Endothelial cell of umbilical vein (primary cell): ENCODE measurements at regions not wholly inside any gene's neighbourhood (a gene's known extent, or its start where the extent isn't known, plus 50 kb on each side); places are given as distances from the start of the nearest gene placed in this dataset.

Source experiments
- BruUV-seq: library from RNA; stranded (reverse); fragments of 400-500 nt; replicated peaks from 2 replicates; lab custom pipeline; 2021; lab: Mats Ljungman, UMichigan
- CTCF ChIA-PET: fragments of 300-600, 350-600 bp; sonication (Branson Sonifier 250); formaldehyde crosslinking; loops from one replicate; lab custom pipeline; 2021; ENCODE audit warnings: antibody characterized with exemption, inconsistent platforms; lab: Charles Lee
- POLR2A ChIA-PET: fragments of 300-600, 350-600 bp; sonication (Branson Sonifier 250); formaldehyde crosslinking; loops from one replicate; lab custom pipeline; 2021; ENCODE audit warnings: antibody characterized with exemption, inconsistent platforms; lab: Charles Lee
- DNase-seq: peaks from one replicate; pipeline ENCODE4 v3.0.0-alpha.2; 2011; ENCODE audit warnings: low read depth, low spot score
- FAIRE-seq: peaks from 2 replicates; lab custom pipeline; 2011; peaks lifted over from hg19 to GRCh38; lab: Jason Lieb, UNC
- H2AFZ ChIP-seq: 2 replicates; pipeline ENCODE4 v1.6.0; 2012; ENCODE audit warnings: low read depth, low read length, control low read depth, inconsistent platforms
- H3K27ac ChIP-seq: 2 replicates; pipeline ENCODE4 v1.5.1; 2011; ENCODE audit warnings: low read depth, mild to moderate bottlenecking, control low read depth, low read length, moderate library complexity; ENCODE audit not compliant: insufficient read depth
- H3K27me3 ChIP-seq, 2 experiments: 2 replicates each; pipeline versions ENCODE4 v1.6.0 to v1.6.1; 2011; ENCODE audit warnings: low read length in 2 of 2, mixed read lengths in 1 of 2; ENCODE audit not compliant: control insufficient read depth in 2 of 2, insufficient read depth in 2 of 2
- H3K36me3 ChIP-seq, 2 experiments: 2 replicates in 1 of 2; 3 replicates in 1 of 2; pipeline ENCODE4 v1.5.1; 2011; ENCODE audit warnings: low read length in 2 of 2, mild to moderate bottlenecking in 1 of 2, moderate library complexity in 1 of 2; ENCODE audit not compliant: control insufficient read depth in 2 of 2, insufficient read depth in 2 of 2; ENCODE audit errors: extremely low read depth in 1 of 2
- H3K4me1 ChIP-seq: 3 replicates; pipeline ENCODE4 v1.5.1; 2011; ENCODE audit warnings: mild to moderate bottlenecking, low read length; ENCODE audit not compliant: control insufficient read depth, insufficient read depth; ENCODE audit errors: extremely low read depth
- H3K4me2 ChIP-seq: 2 replicates; pipeline ENCODE4 v1.6.1; 2011; ENCODE audit warnings: low read length, control low read depth, mixed read lengths; ENCODE audit not compliant: insufficient read depth
- H3K4me3 ChIP-seq, 3 experiments: fragments of 200-600 bp in 1 of 3; sonication (generic), shearing (Covaris generic) in 1 of 3; replicated peaks in 1 of 3; 2 replicates each; pipeline ENCODE4 v1.5.1; 2011 to 2016; ENCODE audit warnings: control low read depth in 3 of 3, low read length in 3 of 3, mild to moderate bottlenecking in 2 of 3, inconsistent platforms in 1 of 3, low read depth in 1 of 3, moderate library complexity in 1 of 3; ENCODE audit not compliant: insufficient read depth in 1 of 3
- H3K79me2 ChIP-seq: 2 replicates; pipeline ENCODE4 v1.6.0; 2012; ENCODE audit warnings: low read length, inconsistent platforms; ENCODE audit not compliant: control insufficient read depth, insufficient read depth
- H3K9ac ChIP-seq: replicated peaks from 2 replicates; pipeline ENCODE3; 2011; ENCODE audit warnings: low read length, control low read depth; ENCODE audit not compliant: insufficient read depth; ENCODE audit errors: extremely low read depth
- H3K9me1 ChIP-seq: replicated peaks from 3 replicates; pipeline ENCODE4 v1.6.0; 2011; ENCODE audit warnings: mild to moderate bottlenecking, low read length; ENCODE audit not compliant: control insufficient read depth, insufficient read depth; ENCODE audit errors: extremely low read depth
- H3K9me3 ChIP-seq: replicated peaks from 2 replicates; pipeline ENCODE4 v1.5.1; 2012; ENCODE audit warnings: low read length, inconsistent platforms; ENCODE audit not compliant: control insufficient read depth, insufficient read depth
- H4K20me1 ChIP-seq: replicated peaks from 2 replicates; pipeline ENCODE3; 2011; ENCODE audit warnings: mild to moderate bottlenecking, low read length; ENCODE audit not compliant: control insufficient read depth, insufficient read depth; ENCODE audit errors: extremely low read depth
- CTCF ChIP-seq, 2 donors: IDR thresholded peaks; 1 replicate in 1 of 2; 2 replicates in 1 of 2; pipeline ENCODE4 v1.5.1; 2011; ENCODE audit warnings: low read length in 2 of 2, mild to moderate bottlenecking in 2 of 2, moderate library complexity in 2 of 2, control low read depth in 1 of 2, inconsistent platforms in 1 of 2, low read depth in 1 of 2; ENCODE audit not compliant: insufficient read depth in 1 of 2; ENCODE audit errors: extremely low read depth in 1 of 2
- EZH2 ChIP-seq: IDR thresholded peaks from 2 replicates; pipeline ENCODE4 v1.6.1; 2012; ENCODE audit warnings: borderline replicate concordance, low read depth, mild to moderate bottlenecking, moderate library complexity, low read length, inconsistent platforms; ENCODE audit not compliant: severe bottlenecking
- FOS ChIP-seq: IDR thresholded peaks from 2 replicates; pipeline ENCODE4 v1.6.1; 2011; ENCODE audit warnings: mild to moderate bottlenecking, low read length, moderate library complexity, borderline replicate concordance; ENCODE audit not compliant: insufficient read depth
- GATA2 ChIP-seq: IDR thresholded peaks from 2 replicates; pipeline ENCODE4 v1.7.0; 2011; ENCODE audit warnings: low read depth, mild to moderate bottlenecking, moderate library complexity, mixed read lengths, low read length; ENCODE audit not compliant: insufficient read length, insufficient read depth
- JUN ChIP-seq: IDR thresholded peaks from 2 replicates; pipeline ENCODE4 v1.6.1; 2011; ENCODE audit warnings: borderline replicate concordance, low read depth; ENCODE audit not compliant: insufficient read length, insufficient read depth
- MAX ChIP-seq: IDR thresholded peaks from 2 replicates; pipeline ENCODE4 v1.6.1; 2011; ENCODE audit not compliant: insufficient read depth, insufficient read length
- MYC ChIP-seq: IDR thresholded peaks from one replicate; pipeline ENCODE4 v1.6.1; 2011; ENCODE audit warnings: mild to moderate bottlenecking, low read depth, low read length
- POLR2A ChIP-seq: IDR thresholded peaks from 2 replicates; pipeline ENCODE4 v1.6.1; 2012; ENCODE audit warnings: low read depth, mild to moderate bottlenecking, control low read depth, low read length
- POLR2AphosphoS5 ChIP-seq: IDR thresholded peaks from 2 replicates; pipeline ENCODE4 v1.6.1; 2012; ENCODE audit warnings: low read depth, mild to moderate bottlenecking, control low read depth, low read length, moderate library complexity; ENCODE audit not compliant: insufficient read depth
- dilution Hi-C: fragments of 300-500 bp; cut with MboI; formaldehyde crosslinking; loops from one replicate; pipeline ENCODE4 v1.15.0; 2019; ENCODE audit warnings: low sequenced_read_pairs; ENCODE audit not compliant: extremely low pct_ligation_motif_present
- intact Hi-C: fragments of 100-400 bp; cut with micrococcal nuclease; formaldehyde crosslinking; loops from one replicate; pipeline ENCODE4 v1.10.0; 2022

DNA sequence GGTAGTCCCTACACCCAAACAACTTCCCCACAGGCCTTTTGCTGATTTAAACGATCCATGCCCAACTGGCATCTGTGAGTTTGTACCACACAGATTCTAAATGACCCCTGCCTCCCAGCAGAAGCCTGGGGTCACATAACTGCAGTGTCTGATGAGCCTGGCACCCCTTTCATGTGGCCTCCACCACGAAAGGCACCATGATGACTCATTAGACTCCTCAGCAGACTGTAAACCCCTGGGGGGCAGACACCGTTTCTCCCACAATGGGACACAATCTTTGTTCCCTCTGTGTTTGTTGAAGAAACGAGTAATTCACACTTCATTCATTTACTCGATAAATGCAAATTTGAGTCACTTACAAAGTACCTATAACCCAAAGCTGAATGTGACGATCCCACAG, 81.6 kb downstream of the CCDC185 start:
- intact Hi-C loops, result no loop called here
- no peak overlapping the region for H3K4me2 ChIP-seq
- no peaks in the 10 kb centered on the region for H3K36me3 ChIP-seq
- no peak for TF ChIP-seq MAX
- no peak for TF ChIP-seq FOS
- no peak for TF ChIP-seq EZH2
- TF ChIP-seq JUN, result no peak
- TF ChIP-seq CTCF (IDR thresholded peaks at IDR 0.05; ENCODE audit: extremely low read depth in 1 of 2, insufficient read depth in 1 of 2, low read depth in 1 of 2, low read length in 2 of 2), result no peak
- no peak for TF ChIP-seq POLR2AphosphoS5
- TF ChIP-seq POLR2A, result no peak
- TF ChIP-seq GATA2, result no peak
- no peak for TF ChIP-seq MYC
- DNase-seq (no peak), FAIRE-seq (no peak)
- ChIA-PET CTCF (no interaction called here), POLR2A (no interaction called here)
- no peak overlapping the region for H3K4me3 ChIP-seq
- no peak overlapping the region for H3K27ac ChIP-seq
- no peak overlapping the region for H3K9ac ChIP-seq
- dilution Hi-C loops, result no loop called here
- no peaks in the 10 kb centered on the region for H4K20me1 ChIP-seq
- BruUV-seq, result no TSS peak
- H3K4me1 ChIP-seq, result no peaks in the 10 kb centered on the region
- no peaks in the 10 kb centered on the region for H3K27me3 ChIP-seq
- H3K79me2 ChIP-seq, result no peaks in the 10 kb centered on the region
- H3K9me3 ChIP-seq, result no peaks in the 10 kb centered on the region
- H3K9me1 ChIP-seq, result no peaks in the 10 kb centered on the region
- no peak overlapping the region for H2AFZ ChIP-seq
